Stimulated activated CD8-positive, alpha-beta memory T cell treated with anti-CD3 and anti-CD28 coated beads, Interleukin-4, amount 100 ng/mL, for 4 hours (primary cell): ENCODE measurements at regions not wholly inside any gene's neighbourhood (a gene's known extent, or its start where the extent isn't known, plus 50 kb on each side); places are given as distances from the start of the nearest gene placed in this dataset.
A peak's percentile ranks its signal among the peaks of the same experiment; 100 is the strongest.

Experiments
- DNase-seq, 2 donors: peaks; one replicate each; pipeline ENCODE4 v3.0.0-alpha.2; 2020; ENCODE audit warnings: low read depth in 2 of 2, low spot score in 1 of 2

DNA sequence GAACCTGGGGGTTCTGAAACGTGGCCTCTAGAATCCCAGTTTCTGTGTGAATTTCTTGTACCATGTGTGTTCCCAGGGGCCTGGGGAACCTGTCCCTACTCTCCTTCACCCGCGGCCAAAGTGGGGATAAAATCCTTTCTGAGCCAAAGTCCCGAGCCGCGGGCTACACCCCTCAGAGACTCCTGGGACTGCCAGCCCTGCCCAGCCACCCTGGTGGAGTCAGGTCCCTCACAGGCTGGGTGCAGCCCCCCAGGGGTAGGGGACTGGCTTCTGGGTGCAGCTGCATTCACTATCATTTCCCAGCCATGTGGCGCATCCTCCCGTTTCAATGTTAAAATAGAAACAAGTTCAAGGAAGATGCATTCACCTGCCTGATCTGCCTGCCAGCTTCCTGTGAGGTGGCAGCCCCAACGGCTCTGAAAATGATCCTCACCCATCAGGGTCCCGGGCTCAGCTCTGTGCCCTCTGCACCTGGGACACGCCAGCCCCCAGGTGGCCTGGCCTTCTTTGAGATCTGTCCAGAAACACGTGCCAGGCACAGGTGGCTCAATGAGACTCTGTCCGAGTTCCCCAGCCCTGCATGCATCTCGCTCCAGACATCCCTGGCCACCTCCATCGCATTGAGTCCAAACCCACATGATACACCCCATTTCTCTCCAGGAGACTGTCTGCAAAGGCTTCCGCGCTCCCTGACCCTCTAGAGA is 338.8 kb downstream of the CTTN start:
- DNase-seq: no peak

DNA sequence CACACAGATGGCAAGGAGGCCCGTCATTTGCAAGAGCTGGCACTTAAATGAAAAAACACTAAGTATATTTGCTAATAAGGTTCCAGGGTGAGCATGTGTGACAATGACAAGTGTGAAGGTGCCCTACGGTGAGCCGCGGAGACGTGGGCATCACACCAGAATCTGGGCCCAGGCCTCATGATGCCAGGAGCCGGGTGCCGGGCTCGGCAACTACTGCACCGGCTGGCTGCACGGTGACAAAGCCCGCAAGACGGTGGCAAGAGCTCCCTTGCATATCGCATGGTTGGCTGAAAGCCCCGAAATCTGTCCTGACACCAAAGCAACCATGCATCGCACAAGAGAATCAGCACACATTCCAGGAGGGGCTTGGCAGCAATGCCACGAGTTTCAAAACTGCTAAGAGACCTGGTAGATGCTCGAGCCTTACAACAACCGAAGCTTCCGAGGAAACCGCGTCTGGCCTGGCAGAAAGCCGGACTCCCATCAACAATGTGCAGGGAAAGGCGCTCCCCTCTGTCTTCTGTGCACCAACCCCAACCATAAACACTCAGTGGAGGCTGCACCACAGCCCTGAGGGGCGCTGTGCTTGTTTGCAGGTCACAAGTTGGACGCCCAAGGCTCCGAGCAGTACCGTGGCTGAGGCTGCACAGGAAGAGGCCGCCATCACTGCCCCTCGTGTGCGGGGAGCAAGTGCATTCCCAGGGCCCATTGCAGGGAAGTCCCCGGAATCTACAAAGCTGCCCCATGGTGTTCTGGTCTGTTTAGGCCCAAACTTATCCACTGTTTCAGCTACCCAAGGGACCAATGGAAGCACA is 339.7 kb downstream of the CTTN start:
- DNase-seq: no peak

DNA sequence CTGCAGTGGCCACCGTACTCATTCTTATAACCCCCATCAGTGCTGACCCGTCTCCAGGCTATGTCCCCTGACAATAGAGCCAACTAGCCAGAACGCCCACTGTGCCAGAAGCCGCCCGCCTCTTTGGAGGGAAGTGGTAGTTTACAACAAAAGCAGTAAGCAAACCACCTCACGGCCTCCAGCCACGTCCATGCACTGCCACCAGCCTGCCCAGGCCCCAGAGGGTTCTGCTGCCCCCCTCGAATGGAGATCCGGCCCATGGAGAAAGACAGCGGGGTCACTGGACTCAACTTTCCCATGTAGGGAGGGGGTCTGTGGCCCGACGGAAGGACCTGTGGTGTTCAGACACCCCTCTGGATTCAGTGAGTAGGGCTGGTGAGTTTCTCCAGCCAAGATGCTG is 340.3 kb downstream of the CTTN start:
- no peak for DNase-seq

DNA sequence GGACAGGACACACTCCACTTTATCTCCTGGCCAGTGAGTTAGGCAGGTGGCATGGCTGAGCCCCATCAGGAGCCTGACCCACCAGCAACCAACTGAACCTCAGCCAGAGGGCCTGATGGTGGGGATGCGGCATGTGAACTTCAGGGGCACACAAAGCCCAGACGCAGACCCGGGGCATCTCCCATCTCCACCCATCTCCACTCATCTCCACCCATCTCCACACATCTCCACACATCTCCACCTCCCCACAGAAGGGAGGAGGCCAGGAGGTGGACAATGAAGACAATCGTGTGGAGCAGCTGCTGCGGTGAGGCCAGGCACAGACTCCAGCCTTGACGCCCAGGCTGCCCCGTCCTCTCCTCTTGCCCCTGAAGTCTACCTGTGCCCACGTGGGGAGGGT is 340.8 kb downstream of the CTTN start:
- DNase-seq: no peak

DNA sequence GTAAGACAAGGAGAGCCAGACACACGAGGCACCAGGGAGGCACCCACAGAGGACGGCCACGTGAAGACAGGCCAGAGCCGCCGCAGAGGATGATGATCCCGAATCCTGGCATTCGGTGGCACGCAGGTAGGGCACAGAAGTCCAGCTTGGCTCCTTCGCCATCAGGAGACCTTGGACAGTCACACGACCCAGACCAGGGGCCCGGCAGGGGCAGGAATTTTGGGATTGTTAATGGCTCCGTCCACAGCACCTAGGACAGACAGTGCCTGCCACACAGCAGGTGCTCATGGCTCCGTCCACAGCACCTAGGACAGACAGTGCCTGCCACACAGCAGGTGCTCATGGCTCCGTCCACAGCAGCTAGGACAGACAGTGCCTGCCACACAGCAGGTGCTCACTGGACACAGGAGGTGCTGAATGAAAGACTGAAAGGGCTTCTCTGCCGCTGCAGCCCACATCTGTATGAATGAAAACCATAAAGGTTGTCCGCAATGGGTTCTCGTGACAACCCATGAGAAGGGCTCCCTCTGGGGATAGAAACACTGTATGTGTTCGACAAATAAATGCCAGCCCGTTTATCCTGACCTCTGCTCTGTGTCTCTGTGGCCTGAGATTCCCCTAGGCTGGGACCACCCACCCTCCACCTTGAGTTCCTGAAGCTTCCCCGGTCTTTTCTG is 341.6 kb downstream of the CTTN start:
- no peak for DNase-seq

DNA sequence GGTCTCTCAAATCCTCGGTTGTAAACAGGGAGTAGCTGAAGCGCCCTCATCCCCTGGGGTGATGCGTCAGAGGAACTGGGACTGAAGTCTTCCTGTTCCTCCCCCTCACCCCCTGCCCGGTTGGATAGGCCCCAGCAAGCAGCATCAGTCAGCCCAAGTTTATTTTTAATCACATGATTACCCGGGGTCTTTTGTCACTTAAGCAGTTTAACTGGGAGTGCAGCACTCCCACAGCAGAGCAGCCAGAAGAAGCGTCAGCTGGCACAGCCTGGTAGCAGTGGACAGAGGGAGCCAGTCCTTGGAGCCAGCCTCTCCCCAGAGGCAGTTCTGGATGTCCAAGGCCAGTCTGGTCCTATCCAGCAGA is 342.1 kb downstream of the CTTN start:
- no peak for DNase-seq

DNA sequence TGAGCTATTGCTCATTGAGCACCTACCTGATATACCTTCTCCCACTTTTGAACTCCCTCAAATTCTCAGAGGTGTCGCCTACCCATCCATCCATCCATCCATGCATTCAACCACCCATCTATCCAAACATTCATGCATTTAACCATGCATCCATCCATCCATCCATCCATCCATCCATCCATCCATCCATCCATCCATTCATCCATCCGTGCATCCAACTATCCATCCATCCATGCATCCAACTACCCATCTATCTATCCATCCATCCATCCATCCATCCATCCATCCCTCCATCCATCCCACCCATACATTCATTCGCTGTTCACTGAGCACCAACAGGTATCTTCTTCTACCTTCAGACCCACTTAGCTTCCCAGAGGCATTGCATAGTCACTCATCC is 342.8 kb downstream of the CTTN start:
- DNase-seq: no peak

DNA sequence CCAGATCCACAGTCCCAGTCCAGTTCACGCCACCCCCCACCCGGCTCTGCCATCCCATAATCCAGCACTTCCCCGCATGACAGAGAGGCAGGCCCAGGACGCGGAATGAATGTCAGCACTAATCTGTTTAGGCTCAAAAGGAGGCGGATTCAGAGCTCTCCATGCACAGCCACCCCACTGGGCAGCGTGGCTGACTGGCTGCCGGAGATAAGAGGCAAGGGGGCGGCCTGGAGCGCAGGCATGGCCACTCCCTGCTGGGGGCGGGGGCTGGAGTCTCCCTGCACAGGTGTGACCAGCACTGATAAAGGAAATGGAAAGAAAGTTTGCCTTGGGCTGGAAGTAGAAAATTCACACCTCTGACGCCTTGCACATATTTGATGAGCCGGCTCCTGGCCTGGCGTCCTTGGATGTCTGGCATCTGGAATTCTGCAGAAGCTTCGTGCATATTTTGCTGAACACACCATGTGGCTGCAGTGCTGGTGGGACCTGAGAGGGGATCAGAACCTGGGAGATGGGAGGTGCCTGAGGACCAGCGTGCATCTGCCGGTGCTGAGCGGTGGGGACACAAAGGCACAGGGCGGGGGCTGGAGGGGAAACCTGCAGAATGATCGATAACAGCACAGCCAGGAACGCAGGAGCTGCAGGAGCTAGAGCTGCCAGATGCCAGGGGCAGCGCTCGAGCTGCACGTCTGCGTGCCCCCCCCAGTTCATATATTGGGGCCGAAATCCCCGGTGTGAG is 344.4 kb downstream of the CTTN start:
- no peak for DNase-seq

DNA sequence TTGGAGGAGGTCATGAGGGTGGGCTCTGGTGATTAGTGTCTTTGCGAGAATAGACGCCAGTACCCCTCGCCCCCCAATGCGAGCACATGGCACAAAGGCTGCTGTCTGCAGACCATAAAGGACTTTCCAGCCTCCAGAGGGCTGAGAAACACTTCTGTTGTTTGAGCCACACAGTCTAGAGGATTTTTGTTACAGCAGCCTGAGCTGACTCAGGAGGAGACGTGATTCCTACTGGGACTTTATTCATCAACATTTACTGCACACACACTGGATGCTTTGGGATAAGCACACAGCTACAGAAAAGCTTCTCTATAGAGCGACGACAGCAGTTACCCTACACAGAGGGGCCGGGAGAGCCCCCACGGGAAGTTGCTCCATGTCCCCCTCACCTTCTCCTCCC is 345.0 kb downstream of the CTTN start:
- no peak for DNase-seq

DNA sequence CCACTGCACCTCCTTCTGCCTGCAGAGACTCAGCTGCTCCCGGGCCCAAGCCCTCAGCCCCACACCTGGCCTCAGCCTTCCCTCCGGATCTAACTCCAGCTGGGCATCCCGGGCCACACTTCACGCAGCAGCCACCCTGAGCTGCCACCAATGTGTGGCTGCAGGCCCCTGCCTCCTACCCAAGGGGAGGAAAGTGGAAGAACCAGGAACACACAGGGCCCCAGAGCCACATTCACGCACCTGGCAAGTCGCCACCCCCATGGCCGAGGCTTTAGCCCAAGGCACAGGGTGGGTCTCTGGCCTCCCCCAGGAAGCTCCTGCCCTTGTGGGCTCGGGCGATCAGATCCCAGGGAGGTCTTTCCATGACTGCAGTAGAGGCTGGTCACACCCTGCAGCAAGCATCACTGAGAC is 345.6 kb downstream of the CTTN start:
- no peak for DNase-seq

DNA sequence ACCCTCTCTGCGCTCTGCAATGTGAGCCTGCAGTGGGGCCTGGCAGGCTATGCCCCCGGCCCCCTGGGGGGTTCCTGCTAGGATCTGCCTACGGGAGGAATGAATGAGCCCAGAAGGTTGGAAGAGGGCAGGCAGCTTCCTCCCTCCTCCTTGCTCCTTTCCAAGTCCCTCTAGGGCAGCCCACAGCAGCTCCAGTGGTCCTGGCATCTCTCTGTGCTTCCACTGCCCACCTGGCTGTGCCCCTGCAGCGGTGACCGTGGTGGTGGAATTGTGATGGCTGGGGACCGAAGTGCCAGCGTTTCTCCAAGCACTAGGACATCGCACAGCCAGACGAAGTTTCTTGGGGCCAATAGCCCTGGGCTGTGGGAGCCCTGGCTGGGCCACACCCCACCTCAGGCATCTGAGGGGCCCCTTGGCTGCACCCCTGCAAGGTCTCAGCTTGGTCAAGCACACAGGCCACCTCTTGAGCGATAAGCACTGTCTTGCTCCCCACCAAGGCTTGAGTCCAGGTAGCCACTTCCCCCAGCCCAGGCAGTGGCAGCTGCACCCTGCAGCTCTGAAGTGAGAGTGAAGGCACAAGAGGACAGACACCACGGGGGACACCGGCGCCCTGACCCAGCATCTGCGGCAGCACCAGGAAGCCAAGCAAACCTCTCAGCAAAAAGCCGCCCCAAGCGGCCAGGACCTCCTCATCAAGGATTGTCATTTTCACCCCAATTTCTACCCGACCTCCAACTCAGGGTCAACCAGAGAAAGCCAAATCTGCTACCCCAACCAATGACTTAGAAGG is 346.3 kb downstream of the CTTN start:
- DNase-seq: no peak

DNA sequence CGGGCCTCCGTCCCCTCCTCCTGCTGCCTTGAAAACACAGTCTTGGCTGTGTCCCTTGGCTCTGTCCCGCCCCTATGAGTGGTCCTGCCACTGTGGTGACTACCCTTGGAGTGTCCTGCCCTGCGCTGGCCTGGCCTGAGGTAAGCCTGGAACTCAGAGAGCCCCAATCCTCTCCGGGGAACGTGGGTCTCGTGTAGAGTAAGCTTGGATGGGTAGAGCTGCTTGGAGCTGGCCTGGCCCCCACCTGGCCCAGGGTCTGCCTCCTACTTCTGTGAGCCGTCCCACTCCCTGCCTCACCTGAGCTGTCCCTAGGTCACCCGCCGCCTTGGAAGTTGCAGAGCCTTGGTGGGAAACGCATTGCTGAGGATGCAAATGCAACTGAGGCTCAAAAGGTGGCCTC is 347.1 kb downstream of the CTTN start:
- no peak for DNase-seq

DNA sequence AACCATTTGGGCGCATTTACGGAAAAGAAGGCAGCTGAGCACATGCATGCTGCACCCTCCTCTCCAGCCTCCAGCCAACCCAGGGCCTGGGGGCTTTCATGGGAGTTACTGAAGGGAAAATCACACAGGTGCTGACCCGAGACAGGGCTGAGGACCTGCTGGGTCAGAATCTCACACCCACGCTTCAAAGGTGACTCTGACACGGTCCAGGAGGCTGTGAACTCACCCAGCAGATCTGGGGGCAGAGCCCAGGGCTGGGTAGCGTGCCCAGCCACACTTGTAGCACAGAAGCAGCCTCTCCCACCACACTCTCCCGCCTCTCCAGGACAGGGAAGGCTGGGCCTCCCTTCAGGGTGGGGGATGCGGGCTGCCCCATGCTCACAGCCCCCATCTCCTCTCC is 347.6 kb downstream of the CTTN start:
- DNase-seq: no peak

DNA sequence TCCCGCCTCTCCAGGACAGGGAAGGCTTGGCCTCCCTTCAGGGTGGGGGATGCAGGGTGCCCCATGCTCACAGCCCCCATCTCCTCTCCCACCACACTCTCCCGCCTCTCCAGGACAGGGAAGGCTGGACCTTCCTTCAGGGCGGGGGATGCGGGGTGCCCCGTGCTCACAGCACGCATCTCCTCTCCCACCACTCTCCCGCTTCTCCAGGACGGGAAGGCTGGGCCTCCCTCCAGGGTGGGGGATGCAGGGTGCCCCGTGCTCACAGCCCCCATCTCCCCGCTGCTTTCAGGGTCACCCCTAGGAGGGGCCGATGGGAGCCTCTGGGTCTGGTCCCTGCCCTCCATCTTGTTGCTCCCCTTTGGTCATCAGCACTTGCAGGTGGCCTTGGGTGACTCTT is 348.0 kb downstream of the CTTN start:
- DNase-seq: no peak

DNA sequence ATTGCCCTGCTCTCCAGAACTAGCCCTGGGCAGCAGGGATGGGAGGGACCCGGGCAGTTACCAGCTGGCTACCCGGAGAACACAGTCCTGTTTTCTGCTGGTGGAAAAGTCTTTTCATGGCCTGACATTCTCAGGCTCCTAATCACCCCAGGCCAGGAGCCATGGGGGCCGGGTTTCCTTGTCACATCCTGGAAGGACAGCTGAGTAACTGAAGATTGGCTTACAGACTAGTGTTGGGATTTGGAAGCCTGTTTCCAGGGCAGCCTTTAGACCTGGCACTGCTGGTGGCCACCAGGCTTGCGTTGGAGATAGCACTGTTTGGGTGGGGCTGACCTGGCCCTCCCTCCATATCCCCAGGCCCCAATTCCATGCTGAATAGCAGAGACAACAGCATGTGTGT is 349.0 kb downstream of the CTTN start:
- DNase-seq: no peak

DNA sequence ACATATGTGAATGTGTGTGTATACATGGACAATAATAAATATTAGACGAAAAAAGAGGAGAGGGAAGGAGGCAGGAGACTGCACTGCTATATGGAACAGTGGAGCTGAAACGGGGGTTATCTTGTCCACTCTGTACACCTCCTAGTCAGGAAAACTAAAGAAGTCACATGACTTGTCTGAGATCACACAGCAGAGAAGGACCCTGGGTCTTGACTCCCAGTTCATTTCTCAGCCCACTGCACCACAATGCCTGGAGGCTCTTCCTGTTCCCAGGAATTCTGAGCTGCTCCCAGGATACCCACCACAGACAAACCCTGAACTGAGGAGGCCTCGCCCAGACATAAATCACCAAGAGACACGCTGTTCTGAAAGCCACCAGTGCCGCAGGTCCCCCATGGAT is 349.6 kb downstream of the CTTN start:
- DNase-seq: no peak

DNA sequence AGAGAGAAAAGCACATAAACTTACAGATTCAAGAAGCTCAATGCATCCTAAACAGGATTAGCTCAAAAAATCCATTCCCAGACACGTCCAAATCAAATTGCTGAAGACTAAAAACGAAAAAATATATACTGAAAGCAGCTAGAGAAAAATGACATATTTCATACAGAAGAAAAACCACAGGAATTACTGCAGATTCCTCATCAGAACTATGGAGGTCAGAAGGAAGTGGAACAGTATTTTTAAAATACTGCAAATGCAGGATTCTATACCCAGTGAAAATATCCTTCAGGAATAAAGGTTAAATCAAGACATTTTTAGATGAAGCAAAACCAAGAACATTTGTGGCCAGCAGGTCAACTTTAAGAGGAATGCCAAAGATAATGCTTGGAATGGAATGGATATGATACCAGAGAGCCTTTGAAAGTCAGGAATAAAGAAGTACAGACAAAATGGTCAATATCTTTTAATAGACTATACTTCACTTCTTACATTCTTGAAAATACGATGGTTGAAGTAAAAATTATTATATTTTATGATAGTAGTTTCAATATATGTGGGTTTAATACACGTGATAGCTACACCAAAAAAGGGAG is 352.9 kb downstream of the CTTN start:
- no peak for DNase-seq

DNA sequence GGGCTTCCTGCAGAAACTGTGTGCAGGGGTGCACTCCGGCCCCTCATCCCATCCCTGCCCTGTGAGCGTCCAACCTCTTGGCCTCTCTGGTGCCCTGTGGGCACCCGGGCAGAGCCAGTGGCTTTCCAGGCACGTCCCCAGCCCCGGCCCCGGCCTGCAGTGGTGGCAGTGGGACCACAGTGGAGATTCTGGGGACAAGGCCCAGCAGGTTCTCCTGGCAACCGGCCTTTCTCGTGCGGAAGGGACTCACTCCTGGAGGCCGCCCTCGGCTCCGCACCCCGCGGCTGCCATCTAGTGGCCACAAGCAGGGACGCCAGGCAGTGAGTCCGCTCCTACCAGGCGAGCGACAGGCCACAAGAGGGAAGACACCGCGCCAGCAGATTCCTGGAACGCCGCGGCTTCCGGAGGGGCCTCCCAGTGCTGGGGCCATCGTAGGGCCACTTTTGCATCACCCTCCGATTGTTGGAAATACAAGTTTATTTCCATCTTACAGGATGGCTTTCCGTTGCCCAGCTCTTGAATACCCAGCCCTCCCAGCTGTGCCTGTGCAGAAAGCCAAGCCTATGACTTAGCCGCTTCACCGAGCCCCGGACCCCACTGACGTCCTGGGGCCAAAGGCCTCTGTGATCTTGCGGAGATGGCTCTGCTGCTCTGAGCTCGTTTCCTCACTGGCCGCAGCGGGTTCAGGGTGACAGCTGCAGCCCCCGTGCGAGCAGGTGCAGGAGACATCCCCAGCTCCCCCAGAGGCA is 357.3 kb downstream of the CTTN start:
- DNase-seq: peak in 1 of 2 donors; percentile 3

DNA sequence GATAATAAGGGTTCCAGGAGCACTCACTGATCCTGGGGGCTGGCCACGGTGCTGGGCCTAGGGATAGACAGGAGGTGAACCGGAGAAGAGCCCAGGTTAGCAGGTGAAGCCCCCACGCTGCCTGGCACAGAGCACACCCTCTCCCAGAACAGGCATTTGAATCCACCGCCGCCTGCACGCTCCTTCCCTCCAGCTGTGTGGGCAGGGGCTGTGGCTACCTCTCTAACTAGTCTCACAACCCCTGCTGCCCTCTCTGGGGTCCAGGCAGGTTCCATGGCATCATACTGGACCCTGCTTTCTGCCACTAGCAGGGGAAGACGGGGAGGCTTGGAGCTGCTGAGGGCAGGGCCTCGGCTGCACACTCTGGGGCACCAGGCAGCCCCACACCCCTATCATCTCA is 358.0 kb downstream of the CTTN start:
- DNase-seq: no peak

DNA sequence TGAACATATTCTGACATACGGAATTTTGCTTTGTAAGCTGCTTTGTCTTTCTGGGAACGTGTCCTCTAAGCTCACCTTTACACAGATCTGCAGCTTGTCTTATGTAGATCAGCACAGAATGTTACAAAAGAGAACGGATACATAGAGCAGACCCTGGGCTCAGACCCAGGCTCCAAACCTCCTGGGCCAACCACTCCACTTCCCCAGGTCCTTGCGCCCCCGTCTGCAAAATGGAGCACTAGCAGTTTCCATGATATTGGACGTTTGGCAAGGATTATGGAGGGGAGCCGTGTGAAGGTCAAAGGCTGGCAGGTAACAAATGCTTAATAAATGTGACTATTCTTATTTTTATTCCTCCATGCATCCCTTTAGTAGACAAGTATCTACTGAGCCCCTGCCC is 358.4 kb downstream of the CTTN start:
- no peak for DNase-seq
